H1 (cell line): ENCODE measurements at regions not wholly inside any gene's neighbourhood (a gene's known extent, or its start where the extent isn't known, plus 50 kb on each side); places are given as distances from the start of the nearest gene placed in this dataset.

Source experiments
- CTCF ChIA-PET: fragments of 300-600 bp; sonication (Branson Sonifier 250); formaldehyde crosslinking; loops from one replicate; lab custom pipeline; 2021; ENCODE audit not compliant: partially characterized antibody; lab: Charles Lee
- POLR2A ChIA-PET: fragments of 300-600 bp; sonication (Branson Sonifier 250); formaldehyde crosslinking; loops from one replicate; lab custom pipeline; 2021; ENCODE audit warnings: inconsistent platforms; ENCODE audit not compliant: partially characterized antibody; lab: Charles Lee
- DNase-seq, 2 experiments: peaks; one replicate each; pipeline versions ENCODE4 v3.0.0 to v3.0.0-alpha.2; 2010 to 2022; ENCODE audit warnings: low spot score in 2 of 2, low read depth in 1 of 2, mixed read lengths in 1 of 2
- FAIRE-seq: peaks from 2 replicates; lab custom pipeline; 2011; peaks lifted over from hg19 to GRCh38; lab: Jason Lieb, UNC
- H2AFZ ChIP-seq: 2 replicates; pipeline ENCODE4 v1.8.1; 2012; ENCODE audit warnings: low read length, inconsistent platforms
- H2AK5ac ChIP-seq: 2 replicates; pipeline ENCODE4 v1.6.1; 2013; ENCODE audit warnings: low read depth, low read length
- H2BK120ac ChIP-seq: replicated peaks from 2 replicates; pipeline ENCODE3; 2013; ENCODE audit warnings: low read depth, low read length, inconsistent platforms
- H2BK12ac ChIP-seq: 2 replicates; pipeline ENCODE4 v1.6.1; 2013; ENCODE audit warnings: low read depth, low read length
- H2BK15ac ChIP-seq: 2 replicates; pipeline ENCODE4 v1.6.1; 2013; ENCODE audit warnings: low read length
- H2BK20ac ChIP-seq: 2 replicates; pipeline ENCODE4 v1.6.1; 2013; ENCODE audit warnings: low read length
- H2BK5ac ChIP-seq: 2 replicates; pipeline ENCODE4 v1.6.1; 2013; ENCODE audit warnings: low read depth, low read length
- H3K14ac ChIP-seq: 2 replicates; pipeline ENCODE4 v1.6.1; 2013; ENCODE audit warnings: inconsistent platforms; ENCODE audit not compliant: insufficient read length
- H3K18ac ChIP-seq: 2 replicates; pipeline ENCODE4 v1.6.1; 2013; ENCODE audit warnings: low read length; ENCODE audit errors: extremely low read depth
- H3K23ac ChIP-seq: 2 replicates; pipeline ENCODE4 v1.6.1; 2013; ENCODE audit warnings: inconsistent platforms; ENCODE audit not compliant: insufficient read length
- H3K23me2 ChIP-seq: 2 replicates; pipeline ENCODE4 v1.6.1; 2013; ENCODE audit warnings: low read depth, low read length
- H3K27ac ChIP-seq: 2 replicates; pipeline ENCODE4 v1.6.1; 2011; ENCODE audit warnings: low read depth, low read length, inconsistent platforms
- H3K27me3 ChIP-seq, 4 experiments: replicated peaks in 1 of 4; 1 replicate in 1 of 4; 2 replicates in 3 of 4; pipeline versions ENCODE4 v1.6.1 to v1.8.1; 2011 to 2013; ENCODE audit warnings: low read length in 3 of 4, mild to moderate bottlenecking in 3 of 4, inconsistent platforms in 2 of 4, mixed read lengths in 2 of 4, moderate library complexity in 1 of 4; ENCODE audit not compliant: control insufficient read depth in 3 of 4, insufficient read depth in 3 of 4; ENCODE audit errors: extremely low read depth in 1 of 4
- H3K36me3 ChIP-seq, 4 experiments: 2 replicates each; pipeline versions ENCODE4 v1.6.1 to v1.8.1; 2011 to 2013; ENCODE audit warnings: mild to moderate bottlenecking in 4 of 4, low read length in 3 of 4, moderate library complexity in 2 of 4, control low read depth in 1 of 4, inconsistent platforms in 1 of 4; ENCODE audit not compliant: insufficient read depth in 4 of 4, control insufficient read depth in 2 of 4
- H3K4ac ChIP-seq: replicated peaks from 2 replicates; pipeline ENCODE3; 2013; ENCODE audit warnings: low read length, low read depth, mixed read lengths, inconsistent platforms; ENCODE audit not compliant: insufficient read length
- H3K4me1 ChIP-seq, 4 experiments: replicated peaks in 1 of 4; 1 replicate in 1 of 4; 2 replicates in 3 of 4; pipeline versions ENCODE4 v1.6.1 to v1.8.1; 2011 to 2013; ENCODE audit warnings: low read length in 3 of 4, inconsistent platforms in 2 of 4, mixed read lengths in 1 of 4; ENCODE audit not compliant: insufficient read depth in 4 of 4, control insufficient read depth in 3 of 4
- H3K4me2 ChIP-seq, 2 experiments: 2 replicates each; pipeline versions ENCODE4 v1.6.1 to v1.8.1; 2011 to 2013; ENCODE audit warnings: low read depth in 2 of 2, low read length in 2 of 2, control low read depth in 1 of 2, inconsistent platforms in 1 of 2, mild to moderate bottlenecking in 1 of 2; ENCODE audit not compliant: insufficient read depth in 1 of 2
- H3K4me3 ChIP-seq, 4 experiments: fragments of 200-600, 300-600 bp in 1 of 4; sonication (generic), shearing (Covaris generic), sonication (Bioruptor Twin) in 1 of 4; 2 replicates each; pipeline versions ENCODE4 v1.5.1 to v1.8.1; 2011 to 2016; ENCODE audit warnings: low read length in 4 of 4, low read depth in 3 of 4, control low read depth in 2 of 4, inconsistent platforms in 2 of 4, mild to moderate bottlenecking in 2 of 4, mixed read lengths in 1 of 4, moderate library complexity in 1 of 4; ENCODE audit not compliant: insufficient read depth in 2 of 4; ENCODE audit errors: extremely low read depth in 1 of 4
- H3K56ac ChIP-seq: replicated peaks from 2 replicates; pipeline ENCODE3; 2013; ENCODE audit warnings: low read depth, mild to moderate bottlenecking, mixed read lengths, low read length, inconsistent platforms; ENCODE audit not compliant: insufficient read length
- H3K79me1 ChIP-seq: 2 replicates; pipeline ENCODE4 v1.6.1; 2013; ENCODE audit warnings: low read depth, low read length, control low read depth
- H3K79me2 ChIP-seq, 2 experiments: 2 replicates each; pipeline versions ENCODE4 v1.6.1 to v1.8.1; 2012 to 2013; ENCODE audit warnings: low read length in 2 of 2, mild to moderate bottlenecking in 2 of 2, inconsistent platforms in 1 of 2; ENCODE audit not compliant: insufficient read depth in 2 of 2, control insufficient read depth in 1 of 2
- H3K9ac ChIP-seq, 4 experiments: replicated peaks in 1 of 4; 1 replicate in 1 of 4; 2 replicates in 3 of 4; pipeline versions ENCODE4 v1.6.1 to v1.8.1; 2011 to 2013; ENCODE audit warnings: low read depth in 3 of 4, low read length in 3 of 4, control low read depth in 2 of 4, mild to moderate bottlenecking in 2 of 4, moderate library complexity in 2 of 4, inconsistent platforms in 1 of 4; ENCODE audit errors: extremely low read depth in 1 of 4
- H3K9me3 ChIP-seq, 2 experiments: 2 replicates each; pipeline versions ENCODE4 v1.6.1 to v1.8.1; 2012 to 2013; ENCODE audit warnings: mild to moderate bottlenecking in 2 of 2, moderate library complexity in 2 of 2, control low read depth in 1 of 2, inconsistent platforms in 1 of 2, low read depth in 1 of 2, low read length in 1 of 2, mixed read lengths in 1 of 2; ENCODE audit not compliant: insufficient read depth in 2 of 2
- H4K20me1 ChIP-seq, 2 experiments: replicated peaks in 1 of 2; 2 replicates each; pipeline versions ENCODE3 to v1.8.1; 2011 to 2013; ENCODE audit warnings: inconsistent platforms in 2 of 2, low read length in 2 of 2, mild to moderate bottlenecking in 1 of 2; ENCODE audit not compliant: insufficient read depth in 2 of 2, control insufficient read depth in 1 of 2
- H4K5ac ChIP-seq: 2 replicates; pipeline ENCODE4 v1.6.1; 2013; ENCODE audit warnings: low read length, low read depth, mixed read lengths, inconsistent platforms; ENCODE audit not compliant: insufficient read length
- H4K8ac ChIP-seq: 2 replicates; pipeline ENCODE4 v1.8.0; 2013; ENCODE audit warnings: mild to moderate bottlenecking, moderate library complexity, low read length, inconsistent platforms; ENCODE audit not compliant: insufficient read depth; ENCODE audit errors: extremely low read depth
- H4K91ac ChIP-seq: replicated peaks from 2 replicates; pipeline ENCODE3; 2013; ENCODE audit warnings: low read length, mixed read lengths, inconsistent platforms; ENCODE audit not compliant: insufficient read length
- CHD1 ChIP-seq: IDR thresholded peaks from 2 replicates; pipeline ENCODE4 v1.6.1; 2012; ENCODE audit warnings: low read depth, low read length, improper control_type of control experiment
- CREB1 ChIP-seq: IDR thresholded peaks from 2 replicates; pipeline ENCODE4 v1.6.1; 2012; ENCODE audit warnings: inconsistent platforms
- EZH2 ChIP-seq: fragments of 200-600 bp; sonication (generic); IDR thresholded peaks from 2 replicates; pipeline ENCODE4 v1.7.1; 2012; ENCODE audit warnings: low read depth, mild to moderate bottlenecking, moderate library complexity, low read length, inconsistent platforms; ENCODE audit not compliant: severe bottlenecking
- HDAC6 ChIP-seq: IDR thresholded peaks from one replicate; pipeline ENCODE4 v1.7.1; 2012; ENCODE audit warnings: low read depth, mild to moderate bottlenecking, inconsistent platforms, low read length, moderate library complexity
- NRF1 ChIP-seq: IDR thresholded peaks from 2 replicates; pipeline ENCODE4 v1.6.1; 2011; ENCODE audit warnings: mild to moderate bottlenecking, low read depth, low read length, improper control_type of control experiment
- POLR2AphosphoS5 ChIP-seq: IDR thresholded peaks from 2 replicates; pipeline ENCODE4 v1.6.1; 2011; ENCODE audit warnings: low read depth, low read length
- SP4 ChIP-seq: IDR thresholded peaks from 2 replicates; pipeline ENCODE4 v1.6.1; 2012; ENCODE audit warnings: low read length, inconsistent platforms
- SUZ12 ChIP-seq: fragments of 200-600 bp; sonication (generic); IDR thresholded peaks from 2 replicates; pipeline ENCODE4 v1.6.1; 2012; ENCODE audit warnings: mild to moderate bottlenecking, inconsistent platforms, low read length, moderate library complexity, mixed read lengths
- TEAD4 ChIP-seq: IDR thresholded peaks from 2 replicates; pipeline ENCODE4 v1.6.1; 2012; ENCODE audit warnings: low read depth, low read length, inconsistent platforms, mixed read lengths
- YY1 ChIP-seq: IDR thresholded peaks from 2 replicates; pipeline ENCODE4 v1.6.1; 2011; ENCODE audit warnings: low read depth, mild to moderate bottlenecking, low read length
- TF ChIP-seq, protein P1 (sequence below), 3 experiments: IDR thresholded peaks; 1 replicate in 2 of 3; 2 replicates in 1 of 3; pipeline versions ENCODE4 v1.5.1 to v1.6.1; 2011; ENCODE audit warnings: low read length in 3 of 3, mild to moderate bottlenecking in 3 of 3, inconsistent platforms in 2 of 3, low read depth in 1 of 3, moderate library complexity in 1 of 3; ENCODE audit not compliant: insufficient read depth in 1 of 3; ENCODE audit errors: control extremely low read depth in 1 of 3
- TF ChIP-seq, protein P2 (sequence below): IDR thresholded peaks from 2 replicates; pipeline ENCODE4 v1.6.1; 2012; ENCODE audit warnings: low read length, inconsistent platforms

DNA sequence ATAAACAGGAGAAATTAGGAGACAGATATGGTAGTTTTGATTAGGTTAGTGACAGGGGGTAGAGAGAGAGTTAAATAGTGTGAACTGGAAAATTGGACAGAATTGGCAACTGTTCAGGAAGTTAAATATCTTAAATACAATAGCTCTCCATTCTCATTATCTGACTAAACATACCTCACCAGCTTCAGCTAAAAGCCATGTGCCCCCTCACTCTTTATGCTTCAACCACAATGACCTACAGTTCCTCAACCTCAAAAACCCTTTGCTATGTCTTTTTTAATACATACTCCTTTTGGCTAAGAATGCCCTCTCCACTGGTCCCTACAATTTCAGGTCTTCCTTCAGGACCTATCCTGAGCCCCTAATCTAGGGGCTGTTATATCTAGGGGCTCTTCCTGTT is 740.2 kb upstream of the ZEB2 start:
- no peak overlapping the region for H2BK20ac ChIP-seq
- H3K23me2 ChIP-seq, result no peaks in the 10 kb centered on the region
- no peak overlapping the region for H2AFZ ChIP-seq
- CTCF ChIA-PET, result no interaction called here
- no peak overlapping the region for H3K4me2 ChIP-seq
- H3K18ac ChIP-seq, result no peak overlapping the region
- no peak overlapping the region for H2BK15ac ChIP-seq
- no peak overlapping the region for H2AK5ac ChIP-seq
- H3K9ac ChIP-seq, result no peak overlapping the region
- H3K4ac ChIP-seq, result no peak overlapping the region
- no peak overlapping the region for H3K23ac ChIP-seq
- H4K8ac ChIP-seq, result no peak overlapping the region
- no peak for TF ChIP-seq EZH2
- TF ChIP-seq SUZ12, result no peak
- TF ChIP-seq YY1, result no peak
- no peak for TF ChIP-seq SP4
- TF ChIP-seq, protein P1, sequence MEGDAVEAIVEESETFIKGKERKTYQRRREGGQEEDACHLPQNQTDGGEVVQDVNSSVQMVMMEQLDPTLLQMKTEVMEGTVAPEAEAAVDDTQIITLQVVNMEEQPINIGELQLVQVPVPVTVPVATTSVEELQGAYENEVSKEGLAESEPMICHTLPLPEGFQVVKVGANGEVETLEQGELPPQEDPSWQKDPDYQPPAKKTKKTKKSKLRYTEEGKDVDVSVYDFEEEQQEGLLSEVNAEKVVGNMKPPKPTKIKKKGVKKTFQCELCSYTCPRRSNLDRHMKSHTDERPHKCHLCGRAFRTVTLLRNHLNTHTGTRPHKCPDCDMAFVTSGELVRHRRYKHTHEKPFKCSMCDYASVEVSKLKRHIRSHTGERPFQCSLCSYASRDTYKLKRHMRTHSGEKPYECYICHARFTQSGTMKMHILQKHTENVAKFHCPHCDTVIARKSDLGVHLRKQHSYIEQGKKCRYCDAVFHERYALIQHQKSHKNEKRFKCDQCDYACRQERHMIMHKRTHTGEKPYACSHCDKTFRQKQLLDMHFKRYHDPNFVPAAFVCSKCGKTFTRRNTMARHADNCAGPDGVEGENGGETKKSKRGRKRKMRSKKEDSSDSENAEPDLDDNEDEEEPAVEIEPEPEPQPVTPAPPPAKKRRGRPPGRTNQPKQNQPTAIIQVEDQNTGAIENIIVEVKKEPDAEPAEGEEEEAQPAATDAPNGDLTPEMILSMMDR (IDR thresholded peaks at IDR 0.05; ENCODE audit: control extremely low read depth in 1 of 3, insufficient read depth in 1 of 3, low read depth in 1 of 3, low read length in 3 of 3), result no peak
- TF ChIP-seq CHD1, result no peak
- TF ChIP-seq CREB1, result no peak
- TF ChIP-seq, protein P2, sequence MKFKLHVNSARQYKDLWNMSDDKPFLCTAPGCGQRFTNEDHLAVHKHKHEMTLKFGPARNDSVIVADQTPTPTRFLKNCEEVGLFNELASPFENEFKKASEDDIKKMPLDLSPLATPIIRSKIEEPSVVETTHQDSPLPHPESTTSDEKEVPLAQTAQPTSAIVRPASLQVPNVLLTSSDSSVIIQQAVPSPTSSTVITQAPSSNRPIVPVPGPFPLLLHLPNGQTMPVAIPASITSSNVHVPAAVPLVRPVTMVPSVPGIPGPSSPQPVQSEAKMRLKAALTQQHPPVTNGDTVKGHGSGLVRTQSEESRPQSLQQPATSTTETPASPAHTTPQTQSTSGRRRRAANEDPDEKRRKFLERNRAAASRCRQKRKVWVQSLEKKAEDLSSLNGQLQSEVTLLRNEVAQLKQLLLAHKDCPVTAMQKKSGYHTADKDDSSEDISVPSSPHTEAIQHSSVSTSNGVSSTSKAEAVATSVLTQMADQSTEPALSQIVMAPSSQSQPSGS, result no peak
- no peak for TF ChIP-seq TEAD4
- no peak for TF ChIP-seq NRF1
- TF ChIP-seq POLR2AphosphoS5, result no peak
- no peak for TF ChIP-seq HDAC6
- no peaks in the 10 kb centered on the region for H3K36me3 ChIP-seq
- no peak overlapping the region for H4K5ac ChIP-seq
- H2BK120ac ChIP-seq, result no peak overlapping the region
- H3K79me2 ChIP-seq, result no peaks in the 10 kb centered on the region
- no peak overlapping the region for H2BK5ac ChIP-seq
- POLR2A ChIA-PET, result no interaction called here
- no peaks in the 10 kb centered on the region for H3K4me1 ChIP-seq
- no peaks in the 10 kb centered on the region for H4K20me1 ChIP-seq
- DNase-seq (no peak), FAIRE-seq (no peak)
- H2BK12ac ChIP-seq, result no peak overlapping the region
- no peaks in the 10 kb centered on the region for H3K79me1 ChIP-seq
- H3K27ac ChIP-seq, result no peak overlapping the region
- no peak overlapping the region for H3K4me3 ChIP-seq
- H3K9me3 ChIP-seq, result no peaks in the 10 kb centered on the region
- H3K27me3 ChIP-seq, result no peaks in the 10 kb centered on the region
- no peak overlapping the region for H4K91ac ChIP-seq
- no peak overlapping the region for H3K56ac ChIP-seq
- no peak overlapping the region for H3K14ac ChIP-seq
